Esophagus mucosa (tissue), 1 donor: ENCODE measurements at regions not wholly inside any gene's neighbourhood (a gene's known extent, or its start where the extent isn't known, plus 50 kb on each side); places are given as distances from the start of the nearest gene placed in this dataset.
A peak's percentile ranks its signal among the peaks of the same experiment; 100 is the strongest.

Experiments used
- ATAC-seq: fragments of 200-7000 bp; cut with Tn5 transposase; one replicate; pipeline ENCODE4 v1.9.1; 2020
- donor health status: DM: yes; HTN: yes; CAD: no.

DNA sequence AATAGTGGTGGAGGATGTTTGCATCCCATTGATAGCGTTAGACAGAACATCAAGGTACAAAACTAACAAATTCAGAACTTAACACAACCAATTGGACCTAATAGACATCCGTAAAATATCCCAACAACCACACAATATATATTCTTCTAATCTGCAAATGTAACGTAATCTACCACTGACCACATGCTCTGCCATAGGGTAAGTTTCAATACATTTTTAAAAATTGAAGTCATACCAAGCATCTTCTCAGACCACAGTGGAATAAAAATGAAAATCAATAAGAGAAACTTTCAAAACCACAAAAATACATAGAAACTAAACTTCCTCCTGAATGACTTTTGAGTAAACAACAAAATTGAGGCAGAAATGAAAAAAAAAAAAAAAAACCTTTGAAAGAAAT lies 1087.5 kb downstream of the KCNT2 start:
- ATAC-seq: no peak

DNA sequence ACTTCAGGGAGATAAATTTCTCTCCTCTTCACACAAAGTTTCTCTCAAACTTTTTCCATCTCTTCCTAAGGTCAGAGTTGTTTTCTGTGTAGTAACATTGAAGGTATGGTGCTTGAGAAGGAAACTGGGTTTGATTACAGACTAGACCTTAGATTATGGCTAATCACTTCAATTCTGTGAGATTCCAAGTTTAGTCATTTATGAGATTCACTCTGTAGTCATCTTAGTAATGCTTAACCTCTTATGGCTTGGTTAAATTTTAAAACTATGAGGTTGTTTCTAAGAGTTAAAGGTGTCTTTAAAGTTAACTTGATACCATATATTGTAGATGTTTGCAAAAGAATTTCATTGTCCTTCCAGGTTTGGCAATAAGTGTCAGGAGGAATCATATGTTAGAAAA lies 1092.2 kb downstream of the KCNT2 start:
- no peak for ATAC-seq

DNA sequence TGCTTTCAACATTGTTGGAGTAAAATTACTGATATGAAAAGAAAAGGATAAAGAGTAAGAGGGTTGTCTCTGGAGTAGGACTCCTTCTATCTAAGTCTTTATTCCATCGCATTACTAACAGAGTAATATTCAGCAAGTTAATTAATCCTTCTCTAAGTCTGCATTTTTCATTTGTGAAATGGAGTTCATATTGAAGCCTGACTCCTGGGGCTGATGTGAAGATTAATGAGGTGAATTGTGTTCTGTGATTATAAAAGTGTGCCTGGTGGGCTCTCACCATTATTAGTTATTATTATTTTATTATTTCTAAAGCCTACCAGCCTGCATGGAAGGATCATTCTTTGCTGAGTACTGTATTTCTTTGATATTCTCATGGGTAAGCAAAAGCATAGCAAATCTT lies 1096.7 kb downstream of the KCNT2 start:
- ATAC-seq: no peak

DNA sequence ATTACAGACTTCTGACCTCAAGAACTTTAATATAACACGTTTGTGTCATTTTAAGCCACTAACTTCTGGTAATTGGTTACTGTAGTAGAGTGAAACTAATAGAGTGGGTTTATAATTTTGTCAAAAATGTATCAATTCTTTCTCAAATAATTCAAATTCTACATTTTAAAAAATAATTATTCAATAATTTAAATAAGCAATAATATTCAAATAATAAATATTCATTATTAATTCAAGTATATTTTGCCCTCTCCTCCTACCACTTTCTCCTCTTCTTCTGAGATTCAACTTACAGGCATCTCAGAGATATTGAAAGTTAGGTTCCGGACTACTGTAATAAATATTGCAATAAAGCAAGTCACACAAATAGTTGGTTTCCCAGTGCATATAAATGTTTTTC lies 1107.1 kb downstream of the KCNT2 start:
- no peak for ATAC-seq

DNA sequence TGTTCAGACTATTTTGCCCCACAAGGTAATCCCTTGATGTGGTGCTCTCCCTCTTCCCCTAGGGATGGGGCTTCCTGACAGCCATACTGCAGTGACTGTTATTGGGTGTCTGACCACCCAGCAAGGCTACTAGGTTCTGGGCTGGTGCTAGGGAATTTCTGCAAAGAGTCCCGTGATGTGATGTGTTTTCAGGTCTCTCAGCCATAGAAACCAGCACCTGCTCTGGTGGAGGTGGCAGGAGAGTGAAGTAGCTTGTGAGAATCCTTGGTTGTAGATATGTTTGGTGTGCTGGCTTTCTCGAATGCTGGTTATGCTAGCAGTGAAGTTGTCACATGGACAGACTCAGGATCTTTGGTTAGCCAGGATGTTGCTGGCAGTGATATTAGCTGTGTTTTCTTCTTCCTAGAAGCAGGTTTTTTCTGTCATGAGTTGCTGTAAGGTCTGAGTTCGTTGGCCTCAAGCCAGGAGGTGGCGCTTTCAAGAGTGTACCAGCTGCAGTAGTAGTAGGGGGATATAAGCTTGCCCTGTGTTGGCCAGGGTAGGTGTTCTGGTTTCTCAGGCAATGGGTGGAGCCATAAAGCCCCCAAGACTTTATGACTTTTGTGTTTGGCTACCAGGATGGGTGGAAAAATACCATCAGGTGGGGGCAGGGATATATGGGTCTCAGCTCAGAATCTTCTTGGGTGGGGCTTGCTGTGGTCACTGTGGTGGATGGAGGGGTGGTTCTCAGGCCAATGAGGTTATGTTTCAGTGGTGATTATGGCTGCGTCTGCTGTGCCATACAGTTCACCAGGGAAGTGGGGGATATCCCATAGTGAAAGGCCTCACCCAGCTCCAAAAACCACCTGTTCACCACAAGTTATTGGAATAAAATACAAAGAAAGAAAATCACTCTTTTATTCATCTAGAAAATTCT lies 1112.3 kb downstream of the KCNT2 start:
- no peak for ATAC-seq

DNA sequence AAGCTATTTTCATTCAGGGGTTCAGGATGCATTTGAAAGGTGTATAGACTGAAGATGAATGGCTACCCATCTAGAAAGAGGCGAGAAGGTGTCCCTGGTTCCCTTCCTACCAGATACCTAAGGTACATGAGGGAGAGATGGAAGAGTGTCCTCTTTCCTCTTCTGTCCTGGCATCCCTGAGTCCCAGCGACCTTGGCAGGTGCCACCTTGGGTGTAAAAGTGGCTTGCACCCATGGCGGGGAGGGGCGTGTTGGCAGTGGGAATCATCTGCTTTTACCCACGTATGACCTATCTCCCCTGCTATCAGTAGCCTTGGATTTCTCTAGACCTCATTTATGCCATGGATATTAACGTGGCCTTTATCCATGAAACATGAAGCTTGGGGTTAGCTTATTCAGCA lies 1126.1 kb downstream of the KCNT2 start:
- ATAC-seq: no peak

DNA sequence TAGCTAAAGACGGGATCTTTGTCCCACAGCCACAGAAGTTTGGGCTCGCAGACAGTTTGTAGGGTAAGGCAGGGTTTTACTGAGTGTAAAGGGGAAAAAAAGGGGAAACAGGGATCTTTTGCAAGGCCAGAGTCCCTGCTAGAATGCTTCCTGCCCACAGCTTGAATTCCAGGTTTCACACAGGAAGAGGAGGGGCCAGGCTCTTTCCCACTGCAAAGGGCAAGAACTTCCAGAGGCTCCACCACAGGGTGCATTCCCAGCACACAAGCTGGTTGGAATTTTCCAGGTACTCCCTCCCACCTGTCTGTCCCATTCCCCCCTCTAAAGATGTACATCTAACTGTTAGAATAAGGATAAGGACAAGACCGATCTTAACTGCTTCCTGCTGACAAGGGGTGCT lies 1126.9 kb downstream of the KCNT2 start:
- no peak for ATAC-seq

DNA sequence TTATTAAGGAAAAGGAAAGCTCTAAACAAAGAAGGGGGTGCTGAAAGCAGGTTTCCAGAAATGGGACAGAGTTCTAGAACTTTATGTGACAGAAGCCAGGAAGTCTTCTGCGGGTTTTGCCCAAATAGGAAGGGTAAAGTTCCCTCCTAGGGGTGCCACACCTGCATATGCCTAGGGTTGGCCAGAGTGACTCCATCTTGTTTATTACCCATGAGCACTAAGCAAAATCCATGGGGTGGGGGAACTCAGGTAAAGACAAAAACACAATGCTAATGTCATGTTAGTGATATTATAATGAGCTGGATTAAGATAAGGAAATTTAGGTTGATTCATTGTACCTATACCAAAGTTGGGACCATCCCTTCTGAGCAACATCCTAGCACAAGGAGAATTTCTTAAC lies 1132.7 kb downstream of the KCNT2 start:
- ATAC-seq: no peak

DNA sequence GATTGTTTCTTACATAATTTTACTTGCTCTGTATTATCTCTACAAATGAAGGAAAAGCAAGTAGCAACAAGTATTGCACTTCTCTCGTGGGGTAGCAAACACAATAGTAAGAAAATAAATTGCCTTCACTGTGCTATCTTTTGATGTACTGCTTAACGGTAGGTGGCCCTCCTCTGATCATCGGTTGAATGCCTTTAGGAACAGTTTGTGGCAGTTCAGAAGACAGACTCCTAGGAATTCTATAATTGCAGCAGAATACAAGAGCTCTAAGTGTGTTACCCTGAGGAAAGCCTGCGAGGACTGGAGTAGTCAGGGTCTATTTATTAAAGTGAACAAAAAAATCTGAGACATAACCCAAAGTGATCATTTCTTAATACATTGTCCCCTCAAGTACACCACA lies 1135.9 kb downstream of the KCNT2 start:
- ATAC-seq: no peak

DNA sequence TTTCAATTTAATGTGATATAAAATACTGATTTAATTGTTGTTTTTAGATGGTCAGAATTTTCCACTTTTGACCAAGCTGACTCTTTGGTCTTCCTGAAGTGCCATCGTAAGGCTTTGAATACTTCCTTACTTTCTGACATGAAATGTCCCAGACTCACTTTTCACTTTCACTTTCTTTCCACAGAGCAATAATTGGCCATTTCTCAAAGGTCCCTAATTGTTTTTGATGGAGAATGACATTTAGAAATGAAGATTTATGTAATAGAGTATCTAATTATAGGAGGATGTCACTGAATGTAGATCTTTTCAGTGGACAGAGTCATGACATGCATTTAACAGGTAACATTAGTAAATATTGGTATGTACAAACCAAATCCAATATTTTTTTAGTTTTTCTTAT lies 1141.6 kb downstream of the KCNT2 start:
- ATAC-seq: no peak

DNA sequence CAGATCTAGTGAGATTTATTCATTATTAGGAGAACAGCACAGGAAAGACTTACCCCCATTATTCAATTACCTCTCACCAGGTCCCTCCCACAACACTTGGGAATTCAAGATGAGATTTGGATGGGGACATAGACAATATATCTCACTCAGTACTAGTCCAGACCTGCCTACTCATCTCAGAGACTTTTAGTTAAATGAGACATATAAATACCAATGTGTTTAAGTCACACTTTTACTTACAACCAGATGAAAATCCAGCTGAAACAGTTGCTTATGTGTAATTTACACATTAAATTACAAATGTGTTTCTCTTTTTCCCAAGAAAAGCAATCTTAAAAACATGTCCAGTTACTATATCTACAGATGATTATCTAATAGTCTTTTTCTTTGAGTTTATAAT lies 1145.6 kb downstream of the KCNT2 start:
- no peak for ATAC-seq

DNA sequence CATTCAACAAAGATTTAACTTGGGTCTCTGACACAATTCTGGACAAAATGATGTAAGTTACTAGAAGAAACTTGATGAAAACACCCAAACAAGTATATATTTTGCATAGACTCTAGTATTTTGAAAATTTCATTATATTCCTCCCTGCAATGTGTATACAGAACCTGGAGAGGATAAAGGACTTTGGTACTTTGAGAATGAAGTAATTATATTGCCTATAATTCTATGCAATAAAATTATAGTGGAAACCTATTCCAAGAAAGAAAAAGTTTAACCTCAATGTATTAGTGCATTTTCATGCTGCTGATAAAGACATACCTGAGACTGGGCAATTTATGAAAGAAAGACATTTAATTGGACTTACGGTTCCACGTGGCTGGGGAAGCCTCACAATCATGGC lies 1146.1 kb downstream of the KCNT2 start:
- ATAC-seq: no peak

DNA sequence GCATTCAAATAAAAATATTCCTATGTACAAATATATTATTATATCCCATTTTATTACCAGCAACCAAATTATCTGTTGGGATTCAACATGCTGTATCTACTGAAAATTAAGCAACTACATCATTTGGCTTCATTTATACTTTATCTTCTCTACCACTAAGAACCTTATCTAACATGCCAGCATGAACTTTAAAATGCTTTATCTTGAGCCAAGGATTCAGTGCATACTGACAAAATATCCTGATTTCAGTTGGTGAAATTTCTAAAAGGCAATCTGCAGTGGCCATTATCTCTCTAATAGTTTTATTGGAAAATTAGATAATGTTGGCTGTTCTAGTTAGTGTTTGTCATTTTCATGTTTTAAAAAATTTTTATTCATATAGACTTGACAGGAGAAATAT lies 1149.9 kb downstream of the KCNT2 start:
- ATAC-seq: no peak

DNA sequence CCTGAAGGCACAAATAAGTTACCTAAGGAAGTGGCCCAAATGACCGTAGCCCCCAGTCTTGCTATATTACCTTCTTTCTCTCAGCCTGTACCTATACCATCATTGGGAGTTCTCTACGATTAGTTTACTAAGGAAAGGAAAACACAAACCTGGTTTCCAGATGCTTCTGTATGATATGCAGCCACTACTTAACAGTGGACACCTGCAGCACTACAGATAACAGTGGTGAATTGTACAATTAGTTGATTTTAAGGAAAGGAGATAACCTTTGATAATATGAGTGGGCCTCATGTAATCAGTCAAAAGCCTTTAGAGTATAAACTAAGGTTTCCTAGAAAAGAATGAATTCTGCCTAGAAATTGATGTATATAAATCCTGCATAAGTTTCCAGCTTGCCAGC lies 1157.4 kb downstream of the KCNT2 start:
- ATAC-seq: no peak

DNA sequence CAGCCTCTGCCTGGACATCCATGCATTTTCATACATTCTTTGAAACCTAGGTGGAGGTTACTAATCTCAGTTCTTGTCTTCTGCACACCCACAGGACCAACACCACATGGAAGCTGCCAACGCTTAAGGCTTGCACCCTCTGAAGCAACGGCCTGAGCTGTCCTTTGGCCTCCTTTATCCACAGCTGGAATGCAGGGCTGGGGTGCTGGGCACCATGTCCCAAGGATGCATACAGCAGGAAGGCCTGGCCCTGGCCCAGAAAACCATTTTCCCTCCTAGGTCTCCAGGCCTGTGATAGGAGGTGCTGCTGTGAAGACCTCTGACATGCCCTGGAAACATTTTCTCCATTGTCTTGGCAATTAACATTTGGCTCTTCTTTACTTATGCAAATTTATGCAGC lies 1168.6 kb downstream of the KCNT2 start:
- ATAC-seq: no peak

DNA sequence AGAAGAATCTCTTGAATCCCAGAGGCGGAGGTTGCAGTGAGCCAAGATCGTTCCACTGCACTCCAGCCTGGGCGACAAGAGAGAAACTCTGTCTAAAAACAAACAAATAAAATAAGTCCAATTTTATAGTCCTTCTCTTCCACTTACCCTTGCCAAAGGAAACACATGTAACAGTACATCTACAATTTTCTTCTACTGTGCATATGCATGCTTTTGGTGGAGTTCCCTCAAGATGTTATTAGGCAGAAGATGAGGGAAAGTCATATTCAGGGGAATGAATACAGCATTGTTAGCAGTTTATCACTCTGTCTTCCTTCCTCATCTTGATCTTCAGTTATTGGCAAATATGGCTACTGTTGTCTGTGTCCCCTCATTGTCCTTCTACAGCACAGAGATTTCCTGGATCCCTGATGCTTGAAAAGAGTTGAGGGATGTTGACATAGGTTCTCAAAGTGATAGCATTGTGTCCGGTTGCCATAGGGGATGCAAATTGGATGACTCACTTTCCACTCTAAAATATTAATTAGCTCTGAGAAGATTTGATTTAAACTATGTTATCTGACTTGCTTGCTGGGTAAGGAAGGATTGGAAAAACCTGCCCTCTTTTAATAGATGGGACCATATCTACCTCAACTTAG lies 1173.6 kb downstream of the KCNT2 start:
- ATAC-seq: no peak

DNA sequence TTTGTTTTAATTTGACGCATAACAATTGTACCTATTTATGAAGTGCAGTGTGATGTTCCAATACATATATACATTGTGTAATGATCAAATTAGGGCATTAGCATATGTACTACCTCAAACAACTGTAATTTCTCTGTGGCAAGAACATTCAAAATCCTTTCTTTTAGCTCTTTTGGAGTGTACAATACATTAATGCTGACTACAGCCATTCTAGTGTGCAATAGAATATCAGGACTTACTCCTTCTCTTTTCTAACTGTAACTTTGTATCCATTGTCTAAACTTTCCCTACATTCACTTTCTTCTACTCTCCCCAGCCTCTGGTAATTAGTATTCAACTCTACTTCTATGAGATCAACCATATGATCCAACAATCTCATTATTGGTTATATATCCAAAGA lies 1177.4 kb downstream of the KCNT2 start:
- ATAC-seq: no peak

DNA sequence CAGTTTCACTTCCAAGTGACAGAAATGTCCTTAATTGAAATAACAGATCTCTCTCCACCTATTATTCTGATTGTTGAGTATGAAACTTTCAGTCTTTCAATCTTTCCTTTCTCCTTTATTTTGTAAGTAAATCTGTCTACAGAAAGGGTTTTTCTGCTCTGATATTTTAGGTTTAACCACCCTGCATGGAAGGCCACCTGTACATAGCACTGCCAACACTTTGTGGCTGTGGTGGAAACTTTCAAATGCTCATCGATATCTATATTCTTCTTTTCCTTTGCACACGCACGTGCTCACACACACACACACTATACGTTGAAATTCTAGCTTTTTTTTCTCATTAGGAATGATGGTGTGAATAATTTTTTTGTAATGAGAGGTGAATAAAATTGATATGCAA lies 1179.3 kb downstream of the KCNT2 start:
- no peak for ATAC-seq

DNA sequence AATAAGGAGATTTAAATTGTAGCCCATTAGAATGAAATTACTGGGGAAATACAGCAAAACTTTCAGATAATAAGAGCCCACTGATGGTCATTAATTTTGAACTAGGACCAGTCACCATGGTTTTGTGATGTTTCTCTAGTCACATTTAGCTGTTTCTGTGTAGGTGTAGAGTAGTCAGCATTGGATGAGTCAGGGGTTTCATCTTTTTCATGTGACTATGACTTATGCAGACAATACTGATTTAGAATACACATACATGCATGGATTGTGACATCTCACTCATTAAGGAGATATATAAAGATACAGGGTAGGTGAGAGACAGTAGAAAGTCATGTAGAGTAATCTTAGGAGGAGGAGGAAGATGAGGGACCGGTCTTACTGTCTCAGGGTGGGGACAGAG lies 1192.7 kb downstream of the KCNT2 start:
- ATAC-seq: no peak

DNA sequence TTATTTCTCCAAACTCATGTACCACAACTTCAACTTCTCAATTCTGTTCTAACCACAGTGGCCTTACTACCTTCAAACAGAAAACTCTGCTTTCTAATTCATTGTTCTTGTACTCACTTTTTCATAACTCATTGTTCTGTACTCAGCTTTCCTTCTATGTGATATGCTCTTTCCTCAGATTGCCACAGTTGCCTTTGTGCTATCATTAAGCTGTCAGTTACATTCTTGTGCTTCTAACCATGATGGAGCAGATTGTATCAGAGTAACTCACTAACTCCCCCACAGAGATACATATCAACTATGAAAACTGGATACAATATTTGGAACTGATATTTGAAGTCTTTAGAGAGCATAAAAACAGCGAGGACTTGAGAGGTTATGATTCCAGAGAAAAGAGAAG lies 1213.7 kb downstream of the KCNT2 start:
- no peak for ATAC-seq

DNA sequence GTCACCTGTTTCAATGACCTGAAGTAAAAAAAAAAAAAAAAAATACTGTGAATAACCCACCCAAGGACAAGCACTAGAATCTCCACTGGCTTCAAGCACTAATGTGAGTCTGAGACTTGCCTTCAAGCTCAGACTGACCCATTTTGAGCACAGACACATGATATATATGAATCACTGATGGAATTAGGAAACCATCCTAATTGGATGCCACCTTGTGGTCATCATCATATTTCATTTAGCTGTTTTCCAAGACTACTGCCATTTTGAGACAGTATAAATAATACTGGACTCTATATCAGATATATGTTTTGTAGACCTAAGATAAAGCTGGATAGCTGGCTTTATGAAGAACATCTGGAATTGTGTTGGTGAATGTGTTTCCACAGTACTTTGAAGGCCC lies 1232.0 kb downstream of the KCNT2 start:
- ATAC-seq: peak; percentile 55

DNA sequence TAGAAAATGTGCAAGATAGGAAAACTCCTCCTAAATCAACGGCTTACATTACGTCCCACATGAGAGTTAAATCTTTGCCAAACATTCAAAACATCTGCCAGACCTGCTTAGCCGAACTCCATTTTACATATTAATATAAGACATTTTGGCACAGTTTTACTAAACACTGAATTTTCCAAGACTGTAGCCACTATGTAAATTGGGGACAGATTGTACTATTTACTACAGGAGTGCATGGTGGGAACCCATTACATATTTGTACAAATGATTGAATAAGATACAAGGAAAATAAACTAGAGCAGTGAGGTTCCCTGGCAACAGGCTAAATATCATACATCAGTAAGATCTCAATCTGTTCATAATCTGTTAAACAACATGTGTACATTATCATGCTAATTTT lies 1234.4 kb downstream of the KCNT2 start:
- no peak for ATAC-seq

DNA sequence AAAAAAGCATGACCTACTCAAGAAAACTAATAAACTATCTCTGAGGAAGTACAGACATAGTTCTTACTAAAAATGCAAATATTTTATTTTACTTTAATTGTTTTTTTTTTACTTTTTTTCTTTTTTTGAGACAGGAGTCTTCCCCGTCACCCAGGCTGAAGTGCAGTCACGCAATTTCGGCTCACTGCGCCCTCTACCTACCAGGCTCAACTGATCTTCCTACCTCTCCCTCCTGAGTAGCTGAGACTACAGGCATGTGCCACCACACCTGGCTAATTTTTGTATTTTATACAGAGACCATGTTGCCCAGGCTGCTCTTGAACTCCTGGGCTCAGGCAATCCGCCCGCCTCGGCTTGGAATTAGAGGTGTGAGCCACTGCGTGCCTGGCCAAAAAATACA lies 1263.1 kb downstream of the KCNT2 start:
- ATAC-seq: no peak

DNA sequence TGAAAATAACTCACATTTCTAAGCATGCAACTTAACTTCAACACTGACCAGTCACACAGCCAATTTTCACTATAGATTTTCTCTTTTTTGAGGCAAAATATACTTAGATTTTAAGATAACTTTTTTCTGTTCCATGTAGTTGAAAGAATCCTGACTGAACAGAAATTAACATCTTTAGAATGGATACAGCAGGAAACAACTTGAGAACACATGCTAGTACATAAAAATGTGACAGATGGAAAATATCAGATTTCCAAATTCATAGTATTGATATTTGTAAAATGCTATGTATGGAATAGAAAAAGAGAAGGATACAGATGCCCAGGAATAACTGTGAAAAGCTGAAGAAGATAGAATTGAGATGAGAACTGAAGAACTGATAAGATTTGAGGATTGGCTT lies 1270.6 kb downstream of the KCNT2 start:
- ATAC-seq: no peak

DNA sequence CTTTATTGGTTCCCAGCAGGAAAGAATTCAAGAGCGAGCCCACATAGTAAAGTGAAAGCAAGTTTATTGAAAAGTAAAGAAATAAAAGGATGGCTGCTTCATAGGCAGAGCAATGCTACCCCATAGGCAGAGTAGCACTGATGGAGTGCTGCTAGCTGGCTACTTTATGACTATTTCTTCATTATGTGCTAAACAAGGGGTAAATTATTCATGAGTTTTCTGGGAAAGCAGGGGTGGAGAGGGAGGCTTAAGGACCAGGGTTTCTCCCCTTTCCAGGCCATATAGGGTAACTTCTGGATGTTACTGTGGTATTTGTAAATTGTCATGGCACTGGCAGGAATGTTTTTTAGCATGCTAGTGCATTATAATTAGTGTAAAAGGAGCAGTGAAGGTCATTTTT lies 1271.4 kb downstream of the KCNT2 start:
- no peak for ATAC-seq
